Keratinocyte (primary cell): ENCODE measurements at regions not wholly inside any gene's neighbourhood (a gene's known extent, or its start where the extent isn't known, plus 50 kb on each side); places are given as distances from the start of the nearest gene placed in this dataset.

Source experiments
- CTCF ChIP-seq, 3 experiments: IDR thresholded peaks in 1 of 3; conservative IDR thresholded peaks in 1 of 3; optimal IDR thresholded peaks in 1 of 3; 2 replicates in 2 of 3; 3 replicates in 1 of 3; pipeline versions ENCODE3 to v1.5.1; 2011; ENCODE audit warnings: low read length in 3 of 3, mild to moderate bottlenecking in 3 of 3, moderate library complexity in 2 of 3, control low read depth in 1 of 3, inconsistent platforms in 1 of 3; ENCODE audit not compliant: insufficient read depth in 2 of 3; ENCODE audit errors: extremely low read depth in 1 of 3
- EZH2 ChIP-seq: IDR thresholded peaks from one replicate; pipeline ENCODE4 v1.6.1; 2012; ENCODE audit warnings: inconsistent platforms, mild to moderate bottlenecking, low read length, moderate library complexity

GRCh38 chr14:66197276-66197675, 288.9 kb upstream of the CCDC196 start:
- TF ChIP-seq CTCF (optimal IDR thresholded peaks at IDR 0.05 in 1 of 3, IDR thresholded peaks at IDR 0.05 in 1 of 3, conservative IDR thresholded peaks at IDR 0.05 in 1 of 3; ENCODE audit: extremely low read depth in 1 of 3, insufficient read depth in 2 of 3, low read length in 3 of 3) (no peak), EZH2 (no peak)
